Prostate gland (tissue), 2 donors: ENCODE measurements at regions not wholly inside any gene's neighbourhood (a gene's known extent, or its start where the extent isn't known, plus 50 kb on each side); places are given as distances from the start of the nearest gene placed in this dataset.

Experiments
- CTCF ChIP-seq, 4 experiments: fragments of 200-600 bp in 2 of 4; fragments of 450-650 bp in 2 of 4; sonication (generic) in 2 of 4; IDR thresholded peaks; 1 replicate in 3 of 4; 2 replicates in 1 of 4; pipeline ENCODE4 v1.5.1; 2016 to 2019; ENCODE audit warnings: antibody characterized with exemption in 4 of 4, mild to moderate bottlenecking in 2 of 4, moderate library complexity in 2 of 4
- POLR2A ChIP-seq: fragments of 450-650 bp; IDR thresholded peaks from one replicate; pipeline ENCODE4 v1.6.1; 2016; ENCODE audit warnings: antibody characterized with exemption, mild to moderate bottlenecking
- POLR2AphosphoS5 ChIP-seq: sonication (generic); formaldehyde crosslinking; IDR thresholded peaks from one replicate; pipeline ENCODE4 v1.6.1; 2017; ENCODE audit warnings: antibody characterized with exemption

- TF ChIP-seq CTCF (IDR thresholded peaks at IDR 0.05) (no peak), POLR2AphosphoS5 (no peak), POLR2A (no peak)
Observed at GRCh38 chr7:17444673-17445072, 146.2 kb downstream of the AHR start.
